HFF-Myc (cell line): ENCODE measurements at regions not wholly inside any gene's neighbourhood (a gene's known extent, or its start where the extent isn't known, plus 50 kb on each side); places are given as distances from the start of the nearest gene placed in this dataset.
"Not testable (repeated sequence)": the region's sequence is repeated elsewhere in the genome, so short reads cannot be mapped to it uniquely, and the experiment has no call there.

Experiments
- DNase-seq: peaks from one replicate; pipeline ENCODE4 v3.0.0-alpha.2; 2011; ENCODE audit warnings: low read depth; ENCODE audit errors: extremely low read depth
- H3K4me3 ChIP-seq: replicated peaks from 2 replicates; pipeline ENCODE4 v1.5.1; 2011; ENCODE audit warnings: low read depth, mild to moderate bottlenecking, control low read depth, low read length
- TF ChIP-seq, protein P1 (sequence below): IDR thresholded peaks from 2 replicates; pipeline ENCODE4 v1.5.1; 2012; ENCODE audit warnings: mild to moderate bottlenecking, low read depth, low read length, control low read depth; ENCODE audit errors: missing control alignments

DNA sequence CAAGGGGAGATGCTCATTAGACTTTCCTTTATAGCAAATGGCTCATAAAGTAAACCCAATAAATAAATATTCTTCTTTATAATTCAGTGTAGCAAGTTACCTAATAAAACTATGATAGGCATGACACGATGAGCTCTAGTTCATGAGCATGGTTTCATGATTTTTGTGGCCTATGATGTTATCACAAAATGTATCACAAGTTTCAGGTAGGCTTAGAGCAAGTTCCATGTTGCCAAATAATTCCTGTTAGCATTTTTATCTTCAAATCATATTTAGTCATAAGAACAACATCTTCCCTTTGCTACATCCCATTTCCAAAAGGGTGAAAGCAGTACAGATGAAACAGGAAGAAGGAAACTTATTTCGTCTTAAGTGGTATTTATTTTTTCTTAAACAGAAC is 200.2 kb downstream of the ENC1 start:
- TF ChIP-seq, protein P1, sequence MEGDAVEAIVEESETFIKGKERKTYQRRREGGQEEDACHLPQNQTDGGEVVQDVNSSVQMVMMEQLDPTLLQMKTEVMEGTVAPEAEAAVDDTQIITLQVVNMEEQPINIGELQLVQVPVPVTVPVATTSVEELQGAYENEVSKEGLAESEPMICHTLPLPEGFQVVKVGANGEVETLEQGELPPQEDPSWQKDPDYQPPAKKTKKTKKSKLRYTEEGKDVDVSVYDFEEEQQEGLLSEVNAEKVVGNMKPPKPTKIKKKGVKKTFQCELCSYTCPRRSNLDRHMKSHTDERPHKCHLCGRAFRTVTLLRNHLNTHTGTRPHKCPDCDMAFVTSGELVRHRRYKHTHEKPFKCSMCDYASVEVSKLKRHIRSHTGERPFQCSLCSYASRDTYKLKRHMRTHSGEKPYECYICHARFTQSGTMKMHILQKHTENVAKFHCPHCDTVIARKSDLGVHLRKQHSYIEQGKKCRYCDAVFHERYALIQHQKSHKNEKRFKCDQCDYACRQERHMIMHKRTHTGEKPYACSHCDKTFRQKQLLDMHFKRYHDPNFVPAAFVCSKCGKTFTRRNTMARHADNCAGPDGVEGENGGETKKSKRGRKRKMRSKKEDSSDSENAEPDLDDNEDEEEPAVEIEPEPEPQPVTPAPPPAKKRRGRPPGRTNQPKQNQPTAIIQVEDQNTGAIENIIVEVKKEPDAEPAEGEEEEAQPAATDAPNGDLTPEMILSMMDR: no peak
- no peak overlapping the region for H3K4me3 ChIP-seq
- DNase-seq: no peak

DNA sequence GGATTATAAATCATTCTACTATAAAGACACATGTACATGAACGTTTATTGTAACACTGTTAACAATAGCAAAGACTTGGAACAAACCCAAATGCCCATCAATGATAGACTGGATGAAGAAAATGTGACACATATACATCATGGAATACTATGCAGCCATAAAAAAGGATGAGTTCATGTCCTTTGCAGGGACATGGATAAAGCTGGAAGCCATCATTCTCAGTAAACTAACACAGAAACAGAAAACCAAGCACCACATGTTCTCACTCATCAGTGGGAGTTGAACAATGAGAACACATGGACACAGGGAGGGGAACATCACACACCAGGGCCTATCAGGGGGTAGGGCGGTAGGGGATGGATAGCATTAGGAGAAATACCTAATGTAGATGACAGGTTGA is 202.7 kb downstream of the ENC1 start:
- not testable (repeated sequence) for H3K4me3 ChIP-seq, DNase-seq

DNA sequence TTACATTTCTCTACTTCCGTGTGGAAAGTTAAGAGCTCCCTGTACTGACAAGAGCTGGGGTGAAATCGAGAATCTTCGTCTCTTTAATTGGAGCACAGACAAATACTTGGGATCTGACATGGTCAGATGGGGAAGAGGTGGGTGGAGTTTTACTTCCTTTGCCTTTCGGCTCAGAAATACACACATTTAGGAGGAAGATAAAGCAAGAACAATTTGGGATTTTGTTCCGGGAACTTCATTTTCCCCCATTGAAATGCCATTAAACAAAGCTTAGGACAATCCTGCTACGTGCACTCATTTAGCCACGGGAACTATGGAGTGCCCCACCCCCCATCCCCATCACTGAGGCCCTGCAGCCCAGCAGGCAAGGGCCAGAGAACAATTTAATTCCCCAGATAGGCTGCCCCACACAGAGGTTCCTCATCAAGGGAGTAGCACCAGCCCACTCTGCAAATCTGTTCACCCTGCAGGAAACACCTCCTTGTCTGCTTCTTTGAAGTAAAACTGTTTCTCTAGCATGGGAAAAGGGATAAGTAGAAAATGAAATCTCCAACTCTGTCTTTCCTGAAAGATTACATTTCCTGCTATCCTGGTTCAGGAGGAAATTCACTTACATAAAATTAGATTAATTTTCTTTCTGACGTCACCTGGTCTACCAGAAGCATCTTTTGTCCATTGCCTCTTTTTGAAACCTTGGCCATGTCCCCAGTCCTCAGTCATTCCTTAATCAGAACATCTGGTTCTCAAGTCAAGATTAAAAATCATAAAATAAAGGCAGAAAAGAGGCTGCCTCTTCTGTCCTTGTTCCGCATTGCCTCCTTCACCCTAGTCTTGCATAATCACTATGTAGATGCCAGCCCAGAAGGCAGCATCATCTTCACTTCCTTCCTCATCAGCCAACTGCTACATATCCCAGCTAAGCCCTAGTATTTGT is 206.4 kb downstream of the ENC1 start:
- no peak for DNase-seq
- TF ChIP-seq, protein P1: no peak
- H3K4me3 ChIP-seq: no peak overlapping the region

DNA sequence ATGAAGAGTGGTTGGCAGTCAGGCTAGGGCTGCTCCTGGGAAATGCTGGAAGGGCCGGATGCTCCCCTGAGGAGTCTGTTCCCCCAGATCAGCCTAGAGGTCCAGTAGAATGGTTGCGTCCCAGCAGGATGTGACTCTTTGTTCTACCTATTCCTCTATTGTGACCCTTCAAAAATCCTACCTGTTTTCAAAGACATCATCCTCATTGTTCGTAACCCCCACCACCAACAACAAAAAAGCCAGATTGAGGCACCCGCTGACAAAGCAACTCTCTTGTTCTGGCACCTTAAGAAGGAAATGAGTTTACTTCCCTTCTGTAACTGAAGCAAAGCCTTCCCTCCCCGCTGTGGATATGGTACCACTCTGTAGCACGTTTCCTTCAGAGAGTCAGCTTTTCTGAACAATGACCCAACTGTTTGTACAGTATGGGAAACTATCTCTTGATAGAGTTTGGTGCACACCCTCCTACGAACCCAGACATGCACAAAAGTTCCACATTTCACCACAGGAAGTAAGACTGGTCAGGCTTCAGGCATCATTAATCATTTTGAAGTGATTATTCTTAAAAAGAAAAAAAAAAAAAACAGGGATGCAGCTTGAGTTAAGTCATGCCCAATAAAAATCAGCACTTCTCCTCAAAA is 207.2 kb downstream of the ENC1 start:
- DNase-seq: no peak

DNA sequence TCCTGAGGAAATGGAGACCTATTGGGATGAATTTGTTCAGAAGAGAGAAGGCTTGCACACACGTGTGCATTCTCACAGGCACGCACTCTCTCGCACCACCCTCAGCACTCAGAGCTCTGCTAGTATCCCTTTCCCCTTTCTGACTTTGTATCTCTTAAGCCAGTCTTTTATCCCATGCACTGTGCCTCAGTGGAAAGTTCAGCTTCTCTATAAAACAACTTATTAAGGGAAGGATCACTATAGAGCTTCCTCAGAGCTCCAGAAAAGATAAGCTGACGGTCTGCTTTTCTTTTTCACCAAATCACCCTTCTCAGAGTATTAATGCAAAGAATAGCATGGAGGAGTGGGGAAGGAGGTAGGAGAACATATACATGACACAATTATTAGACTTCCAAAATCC is 207.8 kb downstream of the ENC1 start:
- H3K4me3 ChIP-seq: no peak overlapping the region
- TF ChIP-seq, protein P1: no peak
- DNase-seq: no peak

More for the DNA sequence above, 207.2 kb downstream of the ENC1 start:
- TF ChIP-seq, protein P1: no peak
- no peak overlapping the region for H3K4me3 ChIP-seq

DNA sequence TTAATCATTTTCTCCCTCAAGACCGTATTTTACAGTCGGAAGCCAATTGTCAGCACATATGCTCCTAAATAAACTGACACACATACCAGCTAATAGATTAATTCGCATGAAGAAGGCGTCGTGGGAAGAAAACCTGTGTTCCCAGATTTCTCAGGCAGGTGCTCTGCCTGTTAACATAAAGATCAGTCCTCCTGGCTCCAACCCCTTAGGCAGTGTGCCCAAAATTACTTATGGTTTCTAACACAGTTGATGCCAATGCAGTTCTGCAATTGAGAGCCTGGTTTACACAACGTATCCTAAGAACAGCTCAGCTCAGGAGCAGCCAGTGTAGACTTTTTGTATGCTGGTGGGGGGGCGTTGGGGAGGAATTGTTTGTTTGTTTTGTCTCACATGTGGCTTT is 208.3 kb downstream of the ENC1 start:
- no peak for DNase-seq
- no peak overlapping the region for H3K4me3 ChIP-seq
- TF ChIP-seq, protein P1: no peak

DNA sequence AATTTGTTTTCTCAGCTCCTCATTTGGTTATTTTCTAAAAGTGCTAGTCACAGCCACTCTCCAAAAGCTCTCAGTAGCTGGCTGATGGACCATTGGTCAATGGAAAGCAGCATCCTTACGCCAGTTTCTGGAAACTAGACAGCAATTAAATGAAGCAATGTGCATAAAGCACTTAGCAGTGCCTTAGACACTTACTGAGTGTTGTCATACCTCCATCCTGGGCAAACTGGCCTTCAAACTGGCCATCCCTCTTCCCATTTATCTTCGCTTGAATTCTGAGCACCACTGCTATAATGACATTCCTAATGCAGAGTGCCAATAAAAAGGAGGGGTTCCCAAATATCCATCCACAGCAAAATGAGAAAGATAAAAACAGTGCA is 209.2 kb downstream of the ENC1 start:
- DNase-seq: no peak
- H3K4me3 ChIP-seq: no peak overlapping the region
- TF ChIP-seq, protein P1: no peak
